Activated CD8-positive, alpha-beta T cell treated with anti-CD3 and anti-CD28 coated beads for 36 hours (primary cell): ENCODE measurements at regions not wholly inside any gene's neighbourhood (a gene's known extent, or its start where the extent isn't known, plus 50 kb on each side); places are given as distances from the start of the nearest gene placed in this dataset.

Experiments
- ATAC-seq: fragments of 200-7000 bp; cut with Tn5 transposase; one replicate; pipeline ENCODE4 v1.10.0; 2021; ENCODE audit warnings: mild to moderate bottlenecking, moderate library complexity
- CTCF ChIA-PET: fragments of 350-600 bp; sonication (Branson Sonifier 250); formaldehyde crosslinking; loops from one replicate; lab custom pipeline; 2021; ENCODE audit warnings: antibody characterized with exemption; lab: Charles Lee
- POLR2A ChIA-PET: fragments of 350-600 bp; sonication (Branson Sonifier 250); formaldehyde crosslinking; loops from one replicate; lab custom pipeline; 2021; ENCODE audit warnings: antibody characterized with exemption; lab: Charles Lee
- DNase-seq: peaks from one replicate; pipeline ENCODE4 v3.0.0-alpha.2; 2020
- H3K27ac Mint-ChIP-seq: one replicate; pipeline ENCODE4 v1.8.0; 2021; ENCODE audit warnings: mild to moderate bottlenecking, mixed read lengths
- H3K27me3 Mint-ChIP-seq: one replicate; pipeline ENCODE4 v1.8.0; 2021; ENCODE audit warnings: mixed read lengths
- H3K36me3 Mint-ChIP-seq: one replicate; pipeline ENCODE4 v1.8.0; 2021; ENCODE audit warnings: low read depth, mixed read lengths
- H3K4me1 Mint-ChIP-seq: one replicate; pipeline ENCODE4 v1.8.0; 2021; ENCODE audit warnings: low read depth, mixed read lengths
- H3K4me3 Mint-ChIP-seq: one replicate; pipeline ENCODE4 v1.8.0; 2021; ENCODE audit warnings: mild to moderate bottlenecking, moderate library complexity, mixed read lengths
- H3K9me3 Mint-ChIP-seq: one replicate; pipeline ENCODE4 v1.8.0; 2021; ENCODE audit warnings: mixed read lengths
- intact Hi-C: fragments of 100-400 bp; cut with micrococcal nuclease; formaldehyde crosslinking; loops from one replicate; pipeline ENCODE4 v1.10.0; 2022
- TF ChIP-seq, protein P1 (sequence below): fragments of 200-600 bp; IDR thresholded peaks from one replicate; pipeline ENCODE4 v1.8.0; 2022; ENCODE audit warnings: antibody characterized with exemption, mild to moderate bottlenecking

DNA sequence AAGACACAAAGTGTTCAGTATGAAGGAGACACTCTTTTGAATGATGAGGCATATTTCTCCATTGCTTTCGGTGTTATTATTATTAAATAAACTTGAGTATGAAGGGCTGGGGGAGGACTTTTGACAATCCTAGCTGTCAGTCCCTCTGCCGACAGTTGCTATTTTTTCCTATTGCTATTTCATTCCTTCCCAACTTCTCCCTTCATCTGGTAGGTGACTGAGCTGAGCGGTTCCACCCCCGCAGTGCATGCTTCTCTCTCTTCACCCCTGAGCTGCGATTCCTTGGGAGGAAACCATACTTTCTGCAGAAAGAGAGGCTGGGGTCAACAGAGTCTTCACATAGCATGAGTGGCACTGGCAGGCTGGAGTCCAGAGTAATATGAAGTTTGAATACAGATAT lies 261.2 kb upstream of the TAC1 start:
- ChIA-PET POLR2A (no interaction called here), CTCF (no interaction called here)
- intact Hi-C loops, result no loop called here
- no peak overlapping the region for H3K4me3 Mint-ChIP-seq
- TF ChIP-seq, protein P1, sequence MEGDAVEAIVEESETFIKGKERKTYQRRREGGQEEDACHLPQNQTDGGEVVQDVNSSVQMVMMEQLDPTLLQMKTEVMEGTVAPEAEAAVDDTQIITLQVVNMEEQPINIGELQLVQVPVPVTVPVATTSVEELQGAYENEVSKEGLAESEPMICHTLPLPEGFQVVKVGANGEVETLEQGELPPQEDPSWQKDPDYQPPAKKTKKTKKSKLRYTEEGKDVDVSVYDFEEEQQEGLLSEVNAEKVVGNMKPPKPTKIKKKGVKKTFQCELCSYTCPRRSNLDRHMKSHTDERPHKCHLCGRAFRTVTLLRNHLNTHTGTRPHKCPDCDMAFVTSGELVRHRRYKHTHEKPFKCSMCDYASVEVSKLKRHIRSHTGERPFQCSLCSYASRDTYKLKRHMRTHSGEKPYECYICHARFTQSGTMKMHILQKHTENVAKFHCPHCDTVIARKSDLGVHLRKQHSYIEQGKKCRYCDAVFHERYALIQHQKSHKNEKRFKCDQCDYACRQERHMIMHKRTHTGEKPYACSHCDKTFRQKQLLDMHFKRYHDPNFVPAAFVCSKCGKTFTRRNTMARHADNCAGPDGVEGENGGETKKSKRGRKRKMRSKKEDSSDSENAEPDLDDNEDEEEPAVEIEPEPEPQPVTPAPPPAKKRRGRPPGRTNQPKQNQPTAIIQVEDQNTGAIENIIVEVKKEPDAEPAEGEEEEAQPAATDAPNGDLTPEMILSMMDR, result no peak
- H3K27ac Mint-ChIP-seq, result no peak overlapping the region
- no peaks in the 10 kb centered on the region for H3K27me3 Mint-ChIP-seq
- H3K36me3 Mint-ChIP-seq, result no peaks in the 10 kb centered on the region
- no peaks in the 10 kb centered on the region for H3K9me3 Mint-ChIP-seq
- no peaks in the 10 kb centered on the region for H3K4me1 Mint-ChIP-seq
- no peak for ATAC-seq
- no peak for DNase-seq

DNA sequence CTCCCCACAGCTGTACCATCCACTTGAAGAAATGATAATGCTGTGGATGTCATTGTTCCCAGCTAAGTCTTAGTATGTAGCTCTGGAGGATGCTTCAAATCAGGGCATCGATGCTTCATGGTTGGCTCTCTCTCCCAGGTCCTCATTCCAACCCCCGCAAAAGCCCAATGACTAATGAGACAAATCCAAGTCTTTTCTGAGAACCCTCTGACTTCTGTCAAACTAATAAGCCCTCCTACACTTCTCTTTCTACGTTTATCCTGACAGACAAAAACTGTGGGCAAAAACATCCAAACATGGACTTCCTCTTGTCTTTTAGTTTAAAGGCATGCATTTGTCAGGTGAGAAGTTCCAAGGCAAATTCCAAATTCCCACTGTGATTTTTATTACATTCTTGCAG lies 260.4 kb upstream of the TAC1 start:
- intact Hi-C loops, result no loop called here
- H3K4me1 Mint-ChIP-seq, result no peaks in the 10 kb centered on the region
- ATAC-seq (no peak), DNase-seq (no peak)
- no peaks in the 10 kb centered on the region for H3K9me3 Mint-ChIP-seq
- no peaks in the 10 kb centered on the region for H3K27me3 Mint-ChIP-seq
- H3K4me3 Mint-ChIP-seq, result no peak overlapping the region
- no peak overlapping the region for H3K27ac Mint-ChIP-seq
- ChIA-PET CTCF (no interaction called here), POLR2A (no interaction called here)
- TF ChIP-seq, protein P1, result no peak
- no peaks in the 10 kb centered on the region for H3K36me3 Mint-ChIP-seq

DNA sequence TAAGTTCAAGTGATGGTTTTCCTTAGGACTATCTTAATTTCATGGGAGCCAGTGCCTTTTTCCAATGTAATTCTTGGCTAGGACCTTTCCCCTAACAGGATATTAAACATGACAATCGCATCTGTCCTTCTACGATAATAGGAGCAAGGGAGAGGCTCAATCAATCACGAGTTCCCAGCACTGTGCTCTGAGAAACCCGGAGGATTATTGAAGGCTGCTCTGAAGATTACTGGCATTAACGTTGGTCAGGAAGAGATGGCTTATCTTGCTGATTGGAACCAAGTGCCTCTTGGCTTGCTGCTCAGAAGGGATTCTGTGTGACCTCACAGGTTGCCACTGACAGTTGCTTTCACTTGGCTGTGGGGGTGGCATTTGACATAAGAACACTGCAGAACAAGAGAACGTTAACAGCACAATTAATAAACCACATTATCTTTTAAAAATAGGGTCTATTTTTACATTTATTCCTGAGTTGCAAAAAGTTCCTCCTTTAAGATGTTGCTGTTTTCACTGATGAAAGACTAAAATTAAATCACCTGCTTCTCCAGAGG lies 252.1 kb upstream of the TAC1 start:
- DNase-seq (no peak), ATAC-seq (no peak)
- Mint-ChIP-seq H3K4me3 (no peak overlapping the region), H3K27ac (no peak overlapping the region), H3K36me3 (no peaks in the 10 kb centered on the region), H3K27me3 (peaks cover 4% of the 10 kb centered on the region), H3K4me1 (no peaks in the 10 kb centered on the region), H3K9me3 (no peaks in the 10 kb centered on the region)
- POLR2A ChIA-PET, result no interaction called here
- CTCF ChIA-PET, result no interaction called here
- TF ChIP-seq, protein P1, result no peak
- intact Hi-C loops, result no loop called here

DNA sequence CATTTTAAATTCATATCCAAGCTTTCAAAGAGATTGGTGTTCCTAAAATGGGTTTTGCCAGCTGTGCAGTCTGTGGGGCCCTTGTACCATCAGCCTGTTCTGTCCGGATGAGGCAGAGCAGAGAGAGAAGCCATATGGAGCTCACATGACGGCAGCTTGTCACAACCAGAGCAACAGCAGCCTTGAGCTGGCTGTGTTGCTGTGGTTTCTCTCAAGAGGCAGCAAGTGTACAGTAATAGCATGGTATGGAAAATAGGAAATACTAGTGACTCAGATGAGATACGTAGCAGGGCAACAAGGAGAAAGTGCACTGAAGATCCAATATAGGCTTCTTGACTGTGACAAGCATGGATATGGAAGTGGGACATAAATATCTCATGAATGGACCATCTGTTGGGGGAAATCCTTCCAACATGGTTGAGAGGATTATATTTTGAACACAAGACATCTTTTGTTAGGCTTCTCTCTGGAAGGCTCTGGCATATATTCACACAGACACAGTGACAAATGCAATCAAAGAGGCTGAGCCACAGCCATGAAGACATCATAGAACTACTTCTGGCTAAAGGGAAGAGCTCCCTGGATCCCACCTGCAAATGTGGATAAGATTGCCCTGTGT lies 251.0 kb upstream of the TAC1 start:
- DNase-seq (no peak), ATAC-seq (no peak)
- Mint-ChIP-seq H3K4me1 (no peaks in the 10 kb centered on the region), H3K36me3 (no peaks in the 10 kb centered on the region), H3K27ac (no peak overlapping the region), H3K9me3 (no peaks in the 10 kb centered on the region), H3K4me3 (no peak overlapping the region), H3K27me3 (peaks cover 4% of the 10 kb centered on the region)
- TF ChIP-seq, protein P1, result no peak
- intact Hi-C loops, result no loop called here
- CTCF ChIA-PET, result no interaction called here
- POLR2A ChIA-PET, result no interaction called here

DNA sequence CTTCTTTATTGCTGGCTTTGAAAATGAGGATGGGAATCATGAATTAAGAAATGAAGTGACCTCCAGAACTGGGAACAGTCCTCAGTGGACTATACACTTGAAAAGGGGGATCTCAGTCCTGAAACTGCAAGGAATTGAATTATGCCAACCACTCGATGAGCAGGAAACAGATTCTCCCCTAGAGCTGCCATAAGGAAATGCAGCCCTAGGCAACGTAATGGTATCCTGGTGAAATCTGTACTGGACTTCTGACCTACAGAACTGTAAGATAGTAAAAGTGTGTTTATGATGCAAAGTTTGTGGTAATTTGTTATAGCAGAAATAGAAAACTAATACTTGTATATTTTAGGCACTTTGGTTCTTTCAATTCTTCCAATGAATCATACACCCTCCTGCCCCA lies 236.4 kb upstream of the TAC1 start:
- intact Hi-C loops, result loop anchor here (5.0 kb wide), 1 partner anchor 342 kb away; no protein-coding TSS in a partner anchor
- no peak overlapping the region for H3K27ac Mint-ChIP-seq
- ChIA-PET POLR2A (no interaction called here), CTCF (no interaction called here)
- peaks cover 1% of the 10 kb centered on the region for H3K9me3 Mint-ChIP-seq
- no peaks in the 10 kb centered on the region for H3K36me3 Mint-ChIP-seq
- DNase-seq (no peak), ATAC-seq (no peak)
- no peak overlapping the region for H3K4me3 Mint-ChIP-seq
- TF ChIP-seq, protein P1, result no peak
- H3K4me1 Mint-ChIP-seq, result no peaks in the 10 kb centered on the region
- peaks cover 5% of the 10 kb centered on the region for H3K27me3 Mint-ChIP-seq
